Ascending aorta (tissue), 2 donors: ENCODE measurements at regions not wholly inside any gene's neighbourhood (a gene's known extent, or its start where the extent isn't known, plus 50 kb on each side); places are given as distances from the start of the nearest gene placed in this dataset.

ENCODE experiments used
- DNase-seq, 2 donors: peaks; one replicate each; pipeline ENCODE4 v3.0.0-alpha.2; 2019; ENCODE audit warnings: low spot score in 2 of 2
- H3K27ac ChIP-seq, 2 donors: fragments of 200-600 bp; sonication (generic); one replicate each; pipeline ENCODE4 v1.5.1; 2016 to 2017; ENCODE audit warnings: mild to moderate bottlenecking in 1 of 2
- H3K27me3 ChIP-seq: fragments of 200-600 bp; sonication (generic); one replicate; pipeline ENCODE4 v1.5.1; 2017
- H3K36me3 ChIP-seq, 2 donors: fragments of 200-600 bp; sonication (generic); one replicate each; pipeline ENCODE4 v1.5.1; 2016
- H3K4me1 ChIP-seq, 2 donors: fragments of 200-600 bp; sonication (generic); one replicate each; pipeline ENCODE4 v1.5.1; 2016 to 2017; ENCODE audit warnings: mild to moderate bottlenecking in 1 of 2
- H3K4me3 ChIP-seq, 2 donors: fragments of 200-600 bp; sonication (generic); one replicate each; pipeline ENCODE4 v1.5.1; 2016 to 2017; ENCODE audit warnings: mild to moderate bottlenecking in 1 of 2
- H3K9me3 ChIP-seq, 2 donors: fragments of 200-600 bp; sonication (generic); one replicate each; pipeline ENCODE4 v1.5.1; 2016
- CTCF ChIP-seq, 3 experiments: fragments of 200-600 bp in 2 of 3; fragments of 450-650 bp in 1 of 3; sonication (generic) in 2 of 3; IDR thresholded peaks; one replicate each; pipeline ENCODE4 v1.5.1; 2016 to 2019; ENCODE audit warnings: antibody characterized with exemption in 3 of 3, mild to moderate bottlenecking in 1 of 3, moderate library complexity in 1 of 3
- intact Hi-C: fragments of 100-400 bp; cut with DNase I; formaldehyde crosslinking; loops from one replicate; pipeline ENCODE4 v1.15.1; 2023

DNA sequence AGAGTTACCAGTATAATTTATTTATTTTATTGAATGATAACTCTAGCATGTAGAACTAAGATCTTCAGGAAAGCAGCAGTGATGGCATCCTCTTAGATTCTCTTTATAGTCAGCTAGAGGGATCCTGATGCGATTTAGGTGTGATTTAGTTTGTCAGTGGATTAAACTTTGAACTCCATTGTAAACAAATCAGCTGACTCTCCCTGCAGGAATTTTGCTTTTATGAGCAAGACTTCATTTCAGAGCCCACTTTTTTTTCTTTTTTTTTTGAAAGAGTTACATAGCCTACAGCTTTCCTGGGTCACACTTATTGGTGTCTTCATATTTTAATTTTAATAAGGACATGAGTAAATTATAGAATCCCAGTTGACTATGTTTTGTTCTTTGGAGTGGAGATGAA is 93.8 kb upstream of the SEMA6A start:
- H3K4me1 ChIP-seq, result no peaks in the 10 kb centered on the region
- no peaks in the 10 kb centered on the region for H3K9me3 ChIP-seq
- no peak for TF ChIP-seq CTCF (IDR thresholded peaks at IDR 0.05)
- DNase-seq, result no peak
- H3K27ac ChIP-seq, result no peak overlapping the region
- intact Hi-C loops, result no loop called here
- H3K36me3 ChIP-seq, result no peaks in the 10 kb centered on the region
- no peak overlapping the region for H3K4me3 ChIP-seq
- H3K27me3 ChIP-seq, result no peaks in the 10 kb centered on the region

- no peak for TF ChIP-seq CTCF (IDR thresholded peaks at IDR 0.05)
- no peaks in the 10 kb centered on the region for H3K9me3 ChIP-seq
- intact Hi-C loops, result no loop called here
- no peaks in the 10 kb centered on the region for H3K27me3 ChIP-seq
- no peaks in the 10 kb centered on the region for H3K4me1 ChIP-seq
- DNase-seq, result no peak
- H3K27ac ChIP-seq, result no peak overlapping the region
- no peak overlapping the region for H3K4me3 ChIP-seq
- H3K36me3 ChIP-seq, result no peaks in the 10 kb centered on the region
Measured at GRCh38 chr5:116666901-116667300, 92.3 kb upstream of the SEMA6A start.

GRCh38 chr5:116664988-116665387 is 90.4 kb upstream of the SEMA6A start:
- intact Hi-C loops, result no loop called here
- Histone ChIP-seq H3K27me3 (no peaks in the 10 kb centered on the region), H3K4me3 (no peak overlapping the region), H3K36me3 (no peaks in the 10 kb centered on the region), H3K27ac (no peak overlapping the region), H3K4me1 (no peaks in the 10 kb centered on the region), H3K9me3 (peaks cover 0 to 4% of the 10 kb centered on the region in 2 donors)
- no peak for DNase-seq
- TF ChIP-seq CTCF (IDR thresholded peaks at IDR 0.05), result no peak

DNA sequence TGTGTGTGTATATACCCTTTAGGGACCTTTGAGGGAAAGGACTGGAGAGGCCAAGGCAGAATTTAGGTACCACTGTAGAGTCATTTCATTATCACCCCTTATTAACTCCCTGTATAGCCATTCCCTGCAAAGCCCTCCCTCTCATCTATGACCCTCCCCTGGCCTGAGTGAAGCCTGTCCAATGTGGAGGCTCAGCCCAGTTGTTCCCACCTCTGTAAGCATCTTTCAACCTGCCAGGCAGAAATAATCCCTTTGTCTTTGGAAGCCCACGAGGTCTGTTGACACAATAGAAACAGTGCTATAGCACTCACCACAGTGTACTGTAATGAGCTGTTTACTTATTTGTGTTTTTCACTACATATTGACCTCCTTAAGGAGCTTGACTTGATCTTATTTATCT is 88.5 kb upstream of the SEMA6A start:
- Histone ChIP-seq H3K36me3 (no peaks in the 10 kb centered on the region), H3K27ac (no peak overlapping the region), H3K27me3 (no peaks in the 10 kb centered on the region), H3K4me3 (no peak overlapping the region), H3K4me1 (no peaks in the 10 kb centered on the region), H3K9me3 (peaks cover 0 to 4% of the 10 kb centered on the region in 2 donors)
- no peak for DNase-seq
- intact Hi-C loops, result no loop called here
- TF ChIP-seq CTCF (IDR thresholded peaks at IDR 0.05), result no peak

DNA sequence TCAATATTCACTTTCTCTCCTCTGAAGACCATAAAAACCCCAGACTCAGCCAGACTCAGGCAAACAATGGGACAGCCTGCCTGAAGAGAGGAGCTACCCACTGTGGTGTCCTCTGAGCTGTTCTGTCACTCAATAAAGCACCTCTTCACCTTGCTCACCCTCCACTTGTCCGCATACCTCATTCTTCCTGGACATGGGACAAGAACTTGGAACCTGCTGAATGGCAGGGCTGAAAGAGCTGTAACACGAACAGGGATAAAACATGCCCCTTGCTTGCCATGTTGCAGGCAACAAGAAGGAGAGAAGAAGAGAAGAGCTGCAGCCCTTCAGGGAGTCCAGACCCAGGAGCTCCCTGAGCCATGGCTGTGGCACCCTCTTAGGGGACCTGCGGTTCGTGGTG is 86.8 kb upstream of the SEMA6A start:
- Histone ChIP-seq H3K27ac (no peak overlapping the region), H3K4me1 (no peaks in the 10 kb centered on the region), H3K4me3 (no peak overlapping the region), H3K9me3 (peaks cover 0 to 4% of the 10 kb centered on the region in 2 donors), H3K27me3 (no peaks in the 10 kb centered on the region), H3K36me3 (no peaks in the 10 kb centered on the region)
- intact Hi-C loops, result no loop called here
- no peak for TF ChIP-seq CTCF (IDR thresholded peaks at IDR 0.05)
- no peak for DNase-seq

DNA sequence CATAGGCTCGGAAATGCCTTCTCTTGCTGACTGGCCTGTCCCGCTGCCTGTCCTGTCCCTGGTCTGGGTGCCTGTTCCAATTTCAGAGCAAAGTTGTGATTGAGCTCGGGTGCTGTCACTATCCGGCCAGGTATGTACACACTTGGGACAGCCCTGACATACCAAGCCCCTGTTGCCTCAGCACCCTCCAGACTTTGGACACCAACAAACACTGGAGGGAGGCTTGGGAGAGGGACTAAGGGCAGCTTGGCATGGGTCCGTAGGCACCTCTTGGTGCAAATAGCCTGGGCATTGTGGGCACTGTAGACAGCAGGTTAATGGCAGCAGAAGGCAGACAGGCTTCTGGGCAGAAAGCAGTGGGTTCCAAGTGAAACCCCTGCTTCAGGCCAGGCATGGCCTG is 86.3 kb upstream of the SEMA6A start:
- H3K36me3 ChIP-seq, result no peaks in the 10 kb centered on the region
- no peak for DNase-seq
- intact Hi-C loops, result no loop called here
- no peak for TF ChIP-seq CTCF (IDR thresholded peaks at IDR 0.05)
- H3K27ac ChIP-seq, result no peak overlapping the region
- no peaks in the 10 kb centered on the region for H3K4me1 ChIP-seq
- peaks cover 0 to 4% of the 10 kb centered on the region in 2 donors for H3K9me3 ChIP-seq
- no peak overlapping the region for H3K4me3 ChIP-seq
- no peaks in the 10 kb centered on the region for H3K27me3 ChIP-seq
